GM18873 (cell line): ENCODE measurements at regions not wholly inside any gene's neighbourhood (a gene's known extent, or its start where the extent isn't known, plus 50 kb on each side); places are given as distances from the start of the nearest gene placed in this dataset.

Source experiments
- ATAC-seq: cut with Tn5 transposase; IDR thresholded peaks from one replicate; pipeline ENCODE4 v1.9.1; 2021; ENCODE audit warnings: mild to moderate bottlenecking, moderate library complexity, moderate number of reproducible peaks; ENCODE audit not compliant: unreplicated experiment, low FRiP score

DNA sequence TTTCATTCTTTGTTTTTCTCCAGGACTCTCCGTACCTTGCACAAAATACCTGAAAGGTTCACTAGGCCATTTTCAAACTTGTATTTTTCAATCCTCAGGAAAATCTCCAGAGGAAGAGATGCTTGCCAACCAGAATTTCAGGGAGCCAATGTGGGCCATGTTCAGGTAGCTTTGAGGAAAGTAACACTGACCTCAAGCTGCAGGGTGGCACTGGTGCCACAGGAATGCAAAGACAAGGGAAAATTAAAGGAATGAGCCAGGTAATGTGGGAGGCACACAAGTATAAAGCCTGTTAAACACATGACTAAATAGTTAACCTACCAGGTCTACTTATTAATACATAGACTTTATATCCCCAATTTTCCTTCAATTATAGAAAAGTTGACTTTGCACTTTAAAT lies 51.9 kb upstream of the GAP43 start:
- no peak for ATAC-seq
